Astrocyte (in vitro differentiated cells and primary cell): ENCODE measurements at regions not wholly inside any gene's neighbourhood (a gene's known extent, or its start where the extent isn't known, plus 50 kb on each side); places are given as distances from the start of the nearest gene placed in this dataset.

ENCODE experiments used
- DNase-seq: peaks from one replicate; pipeline ENCODE4 v3.0.0-alpha.2; 2010; ENCODE audit warnings: low read depth
- FAIRE-seq: peaks from 2 replicates; lab custom pipeline; 2011; peaks lifted over from hg19 to GRCh38; lab: Jason Lieb, UNC
- H2AFZ ChIP-seq: 2 replicates; pipeline ENCODE4 v1.6.0; 2012; ENCODE audit warnings: low read depth, low read length, inconsistent platforms
- H3K27ac ChIP-seq: 2 replicates; pipeline ENCODE4 v1.5.1; 2011; ENCODE audit warnings: low read depth, low read length, inconsistent platforms
- H3K27me3 ChIP-seq: 2 replicates; pipeline ENCODE4 v1.6.0; 2011; ENCODE audit warnings: low read length, inconsistent platforms; ENCODE audit not compliant: insufficient read depth
- H3K36me3 ChIP-seq: 2 replicates; pipeline ENCODE4 v1.5.1; 2011; ENCODE audit warnings: low read length, inconsistent platforms; ENCODE audit not compliant: insufficient read depth
- H3K4me1 ChIP-seq: 2 replicates; pipeline ENCODE4 v1.5.1; 2011; ENCODE audit warnings: low read length, inconsistent platforms; ENCODE audit not compliant: insufficient read depth
- H3K4me2 ChIP-seq: 2 replicates; pipeline ENCODE4 v1.6.0; 2012; ENCODE audit warnings: low read length, inconsistent platforms
- H3K4me3 ChIP-seq: 2 replicates; pipeline ENCODE4 v1.5.1; 2011; ENCODE audit warnings: low read depth, mild to moderate bottlenecking, low read length, inconsistent platforms; ENCODE audit not compliant: insufficient read depth
- H3K79me2 ChIP-seq: 2 replicates; pipeline ENCODE4 v1.6.0; 2012; ENCODE audit warnings: mild to moderate bottlenecking, low read length, inconsistent platforms; ENCODE audit not compliant: insufficient read depth
- H3K9ac ChIP-seq: 2 replicates; pipeline ENCODE4 v1.6.0; 2012; ENCODE audit warnings: mild to moderate bottlenecking, low read length, inconsistent platforms
- H3K9me3 ChIP-seq: 2 replicates; pipeline ENCODE4 v1.5.1; 2012; ENCODE audit warnings: low read depth, mild to moderate bottlenecking, low read length, inconsistent platforms; ENCODE audit not compliant: insufficient read depth
- H4K20me1 ChIP-seq: 2 replicates; pipeline ENCODE4 v1.6.0; 2012; ENCODE audit warnings: low read length, inconsistent platforms; ENCODE audit not compliant: insufficient read depth
- H3K27ac Mint-ChIP-seq: one replicate; pipeline ENCODE4 v1.8.0; 2021; ENCODE audit warnings: mild to moderate bottlenecking, mixed read lengths; ENCODE audit not compliant: unreplicated experiment
- H3K27me3 Mint-ChIP-seq: one replicate; pipeline ENCODE4 v1.8.0; 2021; ENCODE audit warnings: low read depth, mixed read lengths; ENCODE audit not compliant: unreplicated experiment
- H3K36me3 Mint-ChIP-seq: one replicate; pipeline ENCODE4 v1.8.0; 2021; ENCODE audit warnings: low read depth, mixed read lengths; ENCODE audit not compliant: unreplicated experiment
- H3K4me1 Mint-ChIP-seq: one replicate; pipeline ENCODE4 v1.8.0; 2021; ENCODE audit warnings: low read depth, mixed read lengths; ENCODE audit not compliant: unreplicated experiment
- H3K4me3 Mint-ChIP-seq: one replicate; pipeline ENCODE4 v1.8.0; 2021; ENCODE audit warnings: mild to moderate bottlenecking, moderate library complexity, mixed read lengths; ENCODE audit not compliant: unreplicated experiment
- H3K9me3 Mint-ChIP-seq: one replicate; pipeline ENCODE4 v1.8.0; 2021; ENCODE audit warnings: mild to moderate bottlenecking, mixed read lengths; ENCODE audit not compliant: unreplicated experiment
- EZH2 ChIP-seq: IDR thresholded peaks from 2 replicates; pipeline ENCODE4 v1.6.1; 2012; ENCODE audit warnings: mild to moderate bottlenecking, low read length, inconsistent platforms; ENCODE audit not compliant: insufficient read depth
- TF ChIP-seq, protein P1 (sequence below): IDR thresholded peaks from 2 replicates; pipeline ENCODE4 v1.5.1; 2011; ENCODE audit warnings: low read depth, mild to moderate bottlenecking, inconsistent platforms, low read length, moderate library complexity; ENCODE audit not compliant: insufficient read depth

DNA sequence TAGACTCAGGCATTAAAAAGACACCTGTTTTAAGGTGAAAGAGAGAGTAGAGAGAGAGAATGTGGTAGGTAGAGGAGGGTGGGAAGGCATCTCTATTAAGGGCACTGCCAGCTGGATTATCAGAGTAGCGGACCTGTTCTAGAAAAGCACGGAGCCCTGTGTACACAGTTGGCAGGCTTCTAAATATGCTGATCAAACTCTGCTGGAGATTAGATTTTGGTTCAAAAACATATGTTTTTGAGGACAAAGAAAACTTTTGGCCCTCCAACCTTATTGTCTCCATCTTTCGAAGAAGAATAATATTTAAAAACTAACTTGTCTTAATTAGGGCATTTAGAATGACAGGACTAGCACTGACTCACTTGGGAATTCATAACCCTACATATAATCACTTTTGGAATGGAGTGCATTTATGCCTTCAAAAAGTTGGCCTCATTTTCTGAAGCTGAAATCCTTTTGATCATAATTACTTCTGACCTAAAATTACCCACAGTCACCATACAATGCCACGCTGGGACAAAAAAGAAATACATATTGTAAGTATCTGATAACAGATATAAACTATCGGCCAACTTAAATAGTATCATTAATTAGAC lies 254.6 kb downstream of the MEIS1 start:
- Histone ChIP-seq H3K36me3 (no peaks in the 10 kb centered on the region), H3K4me2 (no peak overlapping the region), H2AFZ (no peak overlapping the region), H3K9me3 (no peaks in the 10 kb centered on the region), H3K4me3 (no peak overlapping the region), H4K20me1 (no peaks in the 10 kb centered on the region), H3K27me3 (no peaks in the 10 kb centered on the region), H3K79me2 (no peaks in the 10 kb centered on the region), H3K9ac (no peak overlapping the region), H3K4me1 (no peaks in the 10 kb centered on the region), H3K27ac (no peak overlapping the region)
- no peak for FAIRE-seq
- Mint-ChIP-seq H3K4me3 (no peak overlapping the region), H3K4me1 (peaks cover 11% of the 10 kb centered on the region), H3K9me3 (no peaks in the 10 kb centered on the region), H3K36me3 (no peaks in the 10 kb centered on the region), H3K27me3 (no peaks in the 10 kb centered on the region), H3K27ac (no peak overlapping the region)
- TF ChIP-seq EZH2 = no peak
- TF ChIP-seq, protein P1, sequence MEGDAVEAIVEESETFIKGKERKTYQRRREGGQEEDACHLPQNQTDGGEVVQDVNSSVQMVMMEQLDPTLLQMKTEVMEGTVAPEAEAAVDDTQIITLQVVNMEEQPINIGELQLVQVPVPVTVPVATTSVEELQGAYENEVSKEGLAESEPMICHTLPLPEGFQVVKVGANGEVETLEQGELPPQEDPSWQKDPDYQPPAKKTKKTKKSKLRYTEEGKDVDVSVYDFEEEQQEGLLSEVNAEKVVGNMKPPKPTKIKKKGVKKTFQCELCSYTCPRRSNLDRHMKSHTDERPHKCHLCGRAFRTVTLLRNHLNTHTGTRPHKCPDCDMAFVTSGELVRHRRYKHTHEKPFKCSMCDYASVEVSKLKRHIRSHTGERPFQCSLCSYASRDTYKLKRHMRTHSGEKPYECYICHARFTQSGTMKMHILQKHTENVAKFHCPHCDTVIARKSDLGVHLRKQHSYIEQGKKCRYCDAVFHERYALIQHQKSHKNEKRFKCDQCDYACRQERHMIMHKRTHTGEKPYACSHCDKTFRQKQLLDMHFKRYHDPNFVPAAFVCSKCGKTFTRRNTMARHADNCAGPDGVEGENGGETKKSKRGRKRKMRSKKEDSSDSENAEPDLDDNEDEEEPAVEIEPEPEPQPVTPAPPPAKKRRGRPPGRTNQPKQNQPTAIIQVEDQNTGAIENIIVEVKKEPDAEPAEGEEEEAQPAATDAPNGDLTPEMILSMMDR = no peak
- no peak for DNase-seq

DNA sequence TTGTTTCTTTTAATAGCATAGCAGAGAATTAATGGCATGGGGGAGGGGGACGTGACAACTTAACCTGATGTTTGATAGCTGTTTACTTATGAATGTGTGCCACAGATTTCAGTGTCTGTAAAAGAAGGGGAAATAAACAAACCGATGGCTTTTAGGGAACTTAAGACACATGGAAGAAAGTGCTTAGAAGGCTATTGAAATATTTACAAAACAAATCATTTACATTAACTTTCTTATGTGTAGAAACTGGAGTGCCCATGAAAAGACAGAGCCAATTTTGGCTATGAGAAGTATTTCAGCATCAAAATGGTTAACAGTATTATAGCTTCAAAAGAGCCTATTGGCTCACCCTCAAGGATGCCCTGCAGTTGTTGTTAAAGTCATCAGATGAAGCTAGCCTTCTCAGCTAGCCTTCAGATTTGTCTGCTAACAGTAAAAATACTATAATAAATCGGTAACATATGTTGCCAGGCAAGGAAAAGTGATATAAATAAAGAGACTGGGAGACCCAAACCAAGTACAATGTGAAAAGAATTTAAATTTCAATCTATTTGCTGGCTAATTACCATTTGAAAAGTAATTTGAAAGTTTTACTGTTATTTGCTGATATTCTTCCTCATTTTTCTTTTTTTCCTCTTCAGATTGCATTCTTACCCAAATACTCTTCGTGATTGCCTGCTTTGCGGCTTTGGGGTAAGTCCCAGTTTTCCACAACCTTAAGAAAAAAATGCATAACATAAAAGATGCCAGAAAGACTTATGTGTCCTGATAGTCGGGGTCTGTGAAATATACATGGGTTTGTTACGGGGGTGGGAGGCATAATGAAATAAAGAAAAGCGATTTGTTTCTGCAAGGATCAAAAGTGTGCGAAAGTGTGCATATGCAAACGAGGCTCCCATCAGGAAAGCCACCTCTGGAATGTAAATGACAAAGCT lies 256.4 kb downstream of the MEIS1 start:
- no peak overlapping the region for H2AFZ ChIP-seq
- peak overlapping the region; percentile 44 for H3K4me2 ChIP-seq
- no peak overlapping the region for H3K27ac ChIP-seq
- H3K4me3 ChIP-seq = no peak overlapping the region
- Mint-ChIP-seq H3K4me1 (peaks cover 11% of the 10 kb centered on the region), H3K36me3 (no peaks in the 10 kb centered on the region), H3K9me3 (no peaks in the 10 kb centered on the region), H3K27ac (no peak overlapping the region), H3K4me3 (peak overlapping the region; percentile 43), H3K27me3 (no peaks in the 10 kb centered on the region)
- H3K79me2 ChIP-seq = no peaks in the 10 kb centered on the region
- no peaks in the 10 kb centered on the region for H3K9me3 ChIP-seq
- no peaks in the 10 kb centered on the region for H3K4me1 ChIP-seq
- FAIRE-seq (no peak), DNase-seq (peak; percentile 24)
- H3K36me3 ChIP-seq = no peaks in the 10 kb centered on the region
- H3K27me3 ChIP-seq = no peaks in the 10 kb centered on the region
- TF ChIP-seq EZH2 = no peak
- TF ChIP-seq, protein P1 = no peak
- no peaks in the 10 kb centered on the region for H4K20me1 ChIP-seq
- H3K9ac ChIP-seq = no peak overlapping the region
